NCI-H82 (cell line): ENCODE measurements at regions not wholly inside any gene's neighbourhood (a gene's known extent, or its start where the extent isn't known, plus 50 kb on each side); places are given as distances from the start of the nearest gene placed in this dataset.
"Not testable (repeated sequence)": the region's sequence is repeated elsewhere in the genome, so short reads cannot be mapped to it uniquely, and the experiment has no call there.

Experiments used
- DNase-seq: peaks from one replicate; lab custom pipeline; 2025; lab: John Stamatoyannopoulos, UW

DNA sequence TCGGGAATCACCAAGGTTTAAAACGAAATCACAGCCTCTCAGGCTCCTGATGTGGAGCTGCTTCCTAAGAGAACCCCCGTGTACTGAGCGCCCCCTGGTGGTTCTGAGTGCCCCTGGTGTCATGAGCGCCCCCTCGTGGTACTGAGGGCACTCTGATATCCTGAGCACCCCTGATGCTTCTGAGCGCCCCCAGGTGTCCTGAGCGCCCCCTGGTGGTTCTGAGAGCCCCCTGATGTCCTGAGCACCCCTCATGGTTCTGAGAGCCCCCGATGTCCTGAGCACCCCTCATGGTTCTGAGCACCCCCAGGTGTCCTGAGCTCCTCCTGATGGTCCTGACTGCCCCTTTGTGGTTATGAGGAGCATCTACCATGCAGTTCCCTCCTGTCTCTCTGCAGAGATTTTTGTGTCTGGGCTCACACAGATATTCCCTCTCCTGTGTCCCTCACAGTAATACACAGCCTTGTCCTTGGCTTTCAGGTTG, 1092.1 kb downstream of the TMEM121 start:
- DNase-seq, result peak; percentile 51

DNA sequence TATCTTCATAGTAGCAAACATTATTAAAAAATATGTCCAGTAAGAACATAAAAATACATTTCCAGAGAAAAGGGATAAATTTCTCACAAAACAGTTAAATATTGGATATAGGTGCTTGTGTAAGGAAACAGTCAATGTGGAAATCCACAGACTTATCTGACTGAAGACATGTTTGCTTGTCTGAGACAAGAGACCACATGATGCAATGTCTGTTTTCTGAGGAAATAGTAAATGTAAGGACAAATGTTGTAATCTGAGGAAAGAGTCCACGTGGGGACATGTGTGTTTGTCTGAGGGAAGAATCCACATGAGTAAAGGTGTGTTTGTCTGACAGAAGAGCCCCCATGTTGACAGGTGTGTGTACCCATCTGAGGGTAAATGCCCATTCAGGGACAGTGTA, 1093.2 kb downstream of the TMEM121 start:
- no peak for DNase-seq

DNA sequence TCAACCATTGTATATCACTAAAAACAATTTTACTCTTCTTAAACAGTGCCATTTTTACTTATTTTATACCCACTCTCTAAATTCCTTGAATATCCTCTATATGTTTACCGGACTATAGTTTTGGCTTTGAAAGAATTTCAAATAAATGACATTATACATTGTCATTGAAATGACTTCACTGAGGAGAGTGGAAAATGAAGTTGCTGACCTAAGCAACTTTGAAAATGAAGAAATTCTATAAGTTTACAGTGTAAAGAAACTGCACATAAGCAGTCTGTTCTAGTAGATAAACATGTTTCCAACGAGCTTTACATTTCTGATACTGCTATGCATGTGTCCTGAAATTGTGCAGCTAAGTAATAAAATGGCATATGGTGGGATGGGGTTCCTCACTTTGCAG, 1094.0 kb downstream of the TMEM121 start:
- DNase-seq, result no peak

DNA sequence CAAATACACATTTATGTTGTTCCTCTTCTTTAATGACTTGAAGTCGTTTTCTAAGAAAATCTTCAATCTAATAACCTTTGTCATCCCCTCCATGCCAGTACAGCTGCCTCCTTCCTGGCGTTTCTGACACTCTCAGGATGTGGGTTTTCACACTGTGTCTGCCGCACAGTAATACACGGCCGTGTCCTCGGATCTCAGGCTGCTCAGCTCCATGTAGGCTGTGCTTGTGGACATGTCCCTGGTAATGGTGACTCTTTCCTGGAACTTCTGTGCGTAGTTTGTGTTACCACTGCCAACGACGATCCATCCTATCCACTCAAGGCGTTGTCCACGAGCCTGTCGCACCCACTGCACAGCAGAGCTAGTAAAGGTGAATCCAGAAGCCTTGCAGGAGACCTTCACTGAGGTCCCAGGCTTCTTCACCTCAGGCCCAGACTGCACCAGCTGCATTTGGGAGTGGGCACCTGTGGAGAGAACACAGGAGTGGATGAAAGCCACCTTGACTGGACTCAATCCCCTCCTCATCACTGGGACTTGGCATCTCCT, 1095.9 kb downstream of the TMEM121 start:
- DNase-seq, result no peak

DNA sequence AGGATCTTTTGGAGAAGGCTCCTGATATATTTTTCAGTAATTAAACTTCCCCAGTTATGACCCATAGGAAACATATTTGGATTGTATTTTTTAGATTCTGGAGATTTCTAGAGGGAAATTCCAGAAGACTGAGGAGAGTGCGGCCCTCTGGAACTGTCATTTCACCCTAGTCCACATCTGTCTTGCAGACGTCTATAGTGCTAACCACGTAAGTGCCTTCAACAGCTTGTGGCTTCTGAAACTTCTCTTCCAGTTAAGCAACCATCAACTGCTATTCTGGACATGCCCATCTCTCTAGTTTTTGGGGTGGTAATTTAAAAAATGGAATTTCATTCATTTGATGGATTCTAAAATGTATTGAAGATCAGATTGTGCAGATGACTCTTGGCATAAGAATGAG, 1098.8 kb downstream of the TMEM121 start:
- no peak for DNase-seq

DNA sequence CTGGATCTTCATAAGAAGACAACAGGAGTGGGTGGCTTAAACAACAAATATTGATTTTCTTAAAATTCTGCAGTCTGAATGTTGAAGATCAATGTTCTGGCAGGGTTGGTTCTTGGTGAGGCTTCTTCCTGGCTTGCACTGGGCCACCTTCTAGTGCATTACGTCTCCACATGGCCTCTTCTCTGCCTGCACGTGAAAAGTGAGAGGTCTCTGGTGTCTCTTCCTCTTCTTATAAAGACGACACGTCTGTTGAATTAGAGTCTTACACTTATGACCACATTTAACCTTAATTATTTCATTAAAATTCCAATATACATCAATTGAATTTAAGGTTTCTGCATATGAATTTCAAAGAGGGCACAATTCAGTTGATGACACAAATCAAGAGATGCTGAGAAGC, 1100.1 kb downstream of the TMEM121 start:
- DNase-seq, result not testable (repeated sequence)

DNA sequence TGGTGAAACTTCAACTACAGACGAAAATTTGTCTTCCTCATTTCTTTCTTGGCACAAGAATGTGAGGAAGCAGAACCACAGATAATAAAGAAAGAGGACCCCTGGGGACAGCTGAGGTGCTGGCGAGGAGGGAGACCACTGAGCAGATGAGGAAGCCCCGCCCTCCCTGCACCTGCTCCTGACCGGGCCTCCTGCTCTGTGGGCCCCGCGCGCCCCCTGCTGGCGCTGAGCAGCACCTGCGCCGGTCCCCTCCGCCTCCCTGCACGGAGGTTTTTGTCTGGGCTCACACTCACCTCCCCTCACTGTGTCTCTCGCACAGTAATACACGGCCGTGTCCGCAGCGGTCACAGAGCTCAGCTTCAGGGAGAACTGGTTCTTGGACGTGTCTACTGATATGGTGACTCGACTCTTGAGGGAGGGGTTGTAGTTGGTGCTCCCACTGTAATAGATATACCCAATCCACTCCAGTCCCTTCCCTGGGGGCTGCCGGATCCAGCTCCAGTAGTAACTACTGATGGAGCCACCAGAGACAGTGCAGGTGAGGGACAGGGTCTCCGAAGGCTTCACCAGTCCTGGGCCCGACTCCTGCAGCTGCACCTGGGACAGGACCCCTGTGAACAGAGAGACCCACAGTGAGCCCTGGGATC, 1100.7 kb downstream of the TMEM121 start:
- peak; percentile 46 for DNase-seq

DNA sequence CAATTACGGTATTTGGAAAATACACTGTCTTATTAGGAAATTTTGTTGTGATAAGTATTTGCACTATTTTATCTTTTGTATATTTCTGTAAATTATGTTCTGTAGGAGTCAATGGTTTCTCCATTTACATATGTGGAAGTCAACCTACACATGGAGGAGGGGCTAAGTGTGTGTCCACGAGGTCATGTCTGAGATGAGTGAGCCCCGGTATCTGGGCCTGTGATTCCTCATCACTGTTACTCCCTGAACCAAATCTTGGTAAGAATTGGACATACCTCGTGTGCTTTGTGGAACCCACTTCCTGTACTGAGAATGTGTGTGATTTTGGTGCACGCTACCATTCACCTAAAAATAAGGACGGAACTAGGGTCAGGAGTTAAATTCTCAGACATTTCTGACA, 1105.5 kb downstream of the TMEM121 start:
- no peak for DNase-seq

DNA sequence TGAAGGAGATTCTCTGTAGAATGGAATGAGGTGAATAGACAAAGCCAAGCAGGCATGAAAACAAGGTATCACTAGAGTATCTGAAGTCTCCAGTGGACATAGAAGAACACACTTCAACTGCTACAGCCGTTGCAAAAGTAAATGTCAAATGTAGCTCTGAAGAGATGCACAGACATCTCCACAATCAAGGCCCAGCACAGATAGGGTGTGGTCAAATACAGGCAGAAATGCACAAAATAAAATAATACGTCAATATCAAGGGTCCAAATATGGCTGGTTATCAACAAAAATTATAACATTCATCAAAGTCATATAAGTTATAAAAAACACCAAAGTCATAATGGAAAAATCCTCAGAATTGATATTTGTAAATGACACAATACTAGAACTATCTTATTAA, 1107.3 kb downstream of the TMEM121 start:
- DNase-seq, result no peak

DNA sequence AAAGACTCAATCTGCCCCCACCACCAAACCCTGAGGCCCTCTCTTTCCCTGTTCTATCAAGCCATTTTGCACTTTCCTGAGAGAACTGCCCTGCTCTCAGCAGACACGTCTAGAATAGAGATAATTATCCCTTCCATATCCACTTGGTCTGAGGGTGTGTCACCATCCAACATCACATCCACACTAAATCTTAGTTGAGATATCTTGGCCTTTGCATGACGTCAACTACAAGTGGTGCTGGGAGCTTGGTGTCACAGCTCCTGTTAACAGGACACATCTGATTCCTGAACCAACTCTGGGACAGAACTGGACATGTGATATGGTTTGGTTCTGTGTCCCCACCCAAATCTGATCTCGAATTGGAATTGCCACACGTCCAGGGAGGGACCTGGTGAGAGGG, 1109.2 kb downstream of the TMEM121 start:
- DNase-seq, result no peak

DNA sequence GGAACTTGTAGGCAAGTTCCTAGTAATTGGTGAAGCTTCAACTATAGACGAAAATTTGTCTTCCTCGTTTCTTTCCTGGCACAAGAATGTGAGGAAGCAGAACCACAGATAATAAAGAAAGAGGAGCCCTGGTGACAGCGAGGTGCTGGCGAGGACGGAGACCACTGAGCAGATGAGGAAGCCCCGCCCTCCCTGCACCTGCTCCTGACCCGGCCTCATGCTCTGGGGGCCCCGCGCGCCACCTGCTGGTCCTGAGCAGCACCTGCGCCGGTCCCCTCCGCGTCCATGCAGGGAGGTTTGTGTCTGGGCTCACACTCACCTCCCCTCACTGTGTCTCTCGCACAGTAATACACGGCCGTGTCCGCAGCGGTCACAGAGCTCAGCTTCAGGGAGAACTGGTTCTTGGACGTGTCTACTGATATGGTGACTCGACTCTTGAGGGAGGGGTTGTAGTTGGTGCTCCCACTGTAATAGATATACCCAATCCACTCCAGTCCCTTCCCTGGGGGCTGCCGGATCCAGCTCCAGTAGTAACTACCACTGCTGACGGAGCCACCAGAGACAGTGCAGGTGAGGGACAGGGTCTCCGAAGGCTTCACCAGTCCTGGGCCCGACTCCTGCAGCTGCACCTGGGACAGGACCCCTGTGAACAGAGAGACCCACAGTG, 1112.5 kb downstream of the TMEM121 start:
- peak; percentile 57 for DNase-seq

DNA sequence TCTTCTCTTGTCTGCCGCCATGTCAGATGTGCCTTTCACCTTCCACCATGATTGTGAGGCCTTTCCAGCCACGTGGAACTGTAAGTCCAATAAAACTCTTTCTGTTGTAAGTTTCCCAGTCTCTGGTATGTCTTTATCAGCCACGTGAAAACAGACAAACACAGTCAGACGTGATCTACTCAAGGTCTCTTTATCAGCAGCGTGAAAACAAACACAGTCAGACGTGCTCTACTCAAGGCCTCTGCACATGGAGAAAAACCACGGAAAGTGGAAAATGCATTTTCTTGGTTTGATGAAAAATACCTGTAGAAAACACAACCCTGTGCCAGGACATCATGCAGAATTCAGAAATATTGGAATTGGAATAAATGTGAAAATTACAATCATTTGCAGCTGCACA, 1115.7 kb downstream of the TMEM121 start:
- no peak for DNase-seq

DNA sequence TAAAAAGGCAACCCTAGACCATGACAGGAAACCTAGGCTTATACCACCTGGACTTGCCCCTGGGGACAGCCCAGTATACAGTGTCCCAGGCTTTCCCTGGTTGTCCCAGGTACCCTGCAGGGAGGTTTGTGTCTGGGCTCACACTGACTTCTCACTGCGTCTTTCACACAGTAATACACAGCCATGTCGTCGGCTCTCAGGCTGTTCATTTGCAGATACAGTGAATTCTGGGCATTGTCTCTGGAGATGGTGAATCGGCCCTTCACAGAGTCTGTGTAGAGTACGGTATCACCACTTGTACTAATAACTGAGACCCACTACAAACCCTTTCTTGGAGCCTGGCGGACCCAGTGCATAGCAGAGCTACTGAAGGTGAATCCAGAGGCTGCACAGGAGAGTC, 1116.6 kb downstream of the TMEM121 start:
- DNase-seq, result not testable (repeated sequence)

DNA sequence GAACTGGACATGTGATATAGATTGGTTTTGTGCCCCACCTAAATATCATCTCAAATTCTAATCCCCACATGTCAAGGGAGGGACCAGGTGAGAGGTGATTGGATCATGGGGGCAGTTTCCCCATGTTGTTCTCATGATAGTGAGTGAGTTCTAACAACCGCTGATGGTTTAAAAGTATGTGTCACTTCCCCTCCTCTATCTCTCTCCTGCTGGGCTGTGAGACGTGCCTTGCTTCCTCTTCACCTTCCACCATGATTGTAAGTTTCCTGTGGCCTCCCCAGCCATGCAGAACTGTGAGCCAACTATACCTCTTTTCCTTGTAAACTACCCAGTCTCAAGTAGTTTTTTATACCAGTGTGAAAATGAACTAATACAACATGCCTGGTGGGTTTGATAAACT, 1122.5 kb downstream of the TMEM121 start:
- not testable (repeated sequence) for DNase-seq

DNA sequence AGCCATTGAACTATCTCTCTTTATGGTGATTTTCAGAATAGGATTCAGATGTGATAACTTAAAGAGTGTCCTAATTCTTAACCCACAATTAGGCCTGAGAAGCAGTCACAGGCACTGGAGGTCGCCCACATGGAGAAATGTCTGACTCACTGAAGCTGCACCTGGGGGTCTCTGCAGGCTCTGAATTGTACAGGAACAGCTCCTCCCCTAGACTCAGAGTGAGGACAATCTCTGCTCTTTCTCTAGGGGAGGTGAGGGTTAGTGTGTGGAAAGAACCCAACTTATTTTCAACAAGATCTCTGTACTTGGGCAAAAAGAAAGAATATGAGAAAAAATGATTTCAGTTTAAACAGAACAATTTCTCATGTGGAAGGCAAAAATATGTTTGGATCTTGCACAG, 1124.6 kb downstream of the TMEM121 start:
- DNase-seq, result no peak

DNA sequence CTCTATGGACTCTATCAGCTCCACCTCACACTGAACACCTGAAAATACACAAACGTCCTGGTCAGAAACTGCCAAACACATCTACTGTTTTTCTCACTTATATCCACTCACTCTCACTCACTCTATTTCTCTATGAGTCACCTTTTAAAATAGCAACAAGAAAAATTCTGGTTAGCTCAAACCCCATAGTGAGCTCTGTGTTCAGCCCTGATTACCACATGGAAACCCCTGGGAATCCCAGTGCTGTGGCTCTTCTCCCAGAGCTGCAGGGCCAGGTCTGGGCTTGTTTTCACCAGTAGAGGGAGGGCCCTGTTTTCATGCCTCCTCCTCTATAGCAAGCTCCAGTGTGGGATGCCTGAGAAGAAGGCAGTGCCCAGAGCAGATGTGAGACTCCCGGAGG, 1126.1 kb downstream of the TMEM121 start:
- DNase-seq, result no peak

DNA sequence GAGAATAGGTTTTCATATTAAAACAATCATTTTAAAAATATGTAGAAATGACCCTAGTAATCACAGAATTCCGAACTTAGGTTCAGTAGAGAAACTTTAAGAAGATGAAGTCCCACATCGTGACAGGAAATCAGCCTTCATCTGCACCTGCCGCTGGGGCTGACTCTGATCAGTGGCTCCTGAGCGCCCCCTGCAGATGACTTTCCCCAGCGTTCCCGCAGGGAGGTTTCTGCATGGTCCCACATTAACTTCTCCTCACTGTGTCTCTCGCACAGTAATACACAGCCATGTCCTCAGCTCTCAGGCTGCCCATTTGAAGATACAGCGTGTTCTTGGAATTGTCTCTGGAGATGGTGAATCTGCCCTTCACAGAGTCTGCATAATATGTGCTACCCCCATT, 1131.1 kb downstream of the TMEM121 start:
- no peak for DNase-seq

DNA sequence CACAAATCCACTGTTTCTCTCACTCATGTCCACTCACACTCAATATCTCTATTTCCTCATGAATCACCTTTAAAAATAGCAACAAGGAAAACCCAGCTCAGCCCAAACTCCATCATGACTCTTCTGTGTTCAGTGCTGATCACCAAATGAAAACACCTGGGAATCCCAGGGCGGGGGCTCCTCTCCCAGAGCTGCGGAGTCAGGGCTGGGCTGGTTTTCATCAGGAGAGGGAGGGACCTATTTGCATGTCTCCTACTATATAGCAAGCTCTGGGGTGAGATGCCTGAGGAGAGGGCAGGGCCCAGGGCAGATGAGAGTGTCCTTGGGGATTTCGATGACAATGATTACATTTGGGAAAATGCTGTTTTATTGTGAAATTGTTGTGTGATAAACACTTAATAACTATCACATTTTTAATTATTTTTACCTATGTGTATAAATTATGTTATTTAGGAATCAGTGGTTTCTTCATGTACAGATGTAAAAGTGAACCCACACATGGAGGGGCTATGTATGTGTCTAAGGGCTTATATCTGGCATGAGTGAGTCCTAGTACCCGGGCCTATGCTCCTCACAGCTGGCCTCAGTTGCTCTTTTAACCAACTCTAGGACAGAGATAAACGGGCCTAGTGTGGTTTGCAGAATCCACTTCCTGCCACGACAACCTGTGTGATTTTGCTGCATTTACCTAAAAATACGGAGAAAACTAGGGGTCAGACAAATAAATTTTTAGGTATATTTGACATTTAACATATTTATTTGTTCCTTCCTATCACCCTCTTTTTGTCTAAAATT, 1131.9 kb downstream of the TMEM121 start:
- DNase-seq, result not testable (repeated sequence)

DNA sequence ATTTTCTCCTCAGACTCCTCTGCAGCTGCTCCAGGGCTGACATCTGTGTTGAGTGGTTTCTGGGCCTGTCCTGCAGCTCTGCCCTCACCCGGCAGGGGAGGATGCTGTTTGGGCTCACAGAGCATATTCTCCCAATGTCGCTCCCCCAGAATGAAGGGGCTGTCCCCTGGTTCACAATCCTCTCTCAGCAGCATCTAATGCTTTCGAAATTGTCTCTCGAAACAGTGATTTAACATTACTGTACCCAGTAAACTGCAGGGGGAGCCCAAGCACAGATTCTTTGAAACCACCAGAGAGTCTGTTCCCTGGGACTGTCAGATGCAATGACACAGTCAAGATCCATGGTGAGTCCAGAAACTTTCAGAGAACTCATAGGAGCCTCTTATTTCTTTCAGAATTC, 1135.2 kb downstream of the TMEM121 start:
- peak; percentile 54 for DNase-seq

DNA sequence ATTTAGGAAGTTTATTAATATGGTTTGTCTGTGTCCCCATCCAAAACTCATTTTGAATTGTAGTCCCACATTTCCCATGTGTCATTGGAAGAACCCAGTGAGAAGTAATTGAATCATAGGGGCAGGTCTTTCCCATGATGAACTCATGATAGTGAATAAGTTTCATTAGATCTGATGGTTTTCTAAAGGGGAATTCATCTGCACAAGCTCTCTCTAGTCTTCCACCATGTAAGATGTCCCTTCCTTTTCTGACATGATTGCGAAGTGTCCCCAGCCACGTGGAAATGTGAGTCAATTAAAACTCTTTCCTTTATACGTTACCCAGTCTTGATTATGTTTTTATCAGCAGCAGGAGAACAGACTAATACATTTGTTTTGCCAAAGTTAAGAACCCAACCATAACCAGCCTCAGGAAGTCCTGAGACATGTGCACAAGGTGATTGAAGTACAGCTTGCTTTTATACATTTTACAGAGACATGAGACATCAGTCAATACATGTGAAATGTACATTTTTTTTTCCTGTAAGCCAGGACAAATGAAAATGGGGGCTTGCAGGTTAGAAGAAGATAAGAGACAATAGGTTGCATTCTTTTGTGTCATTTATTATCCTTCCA, 1136.7 kb downstream of the TMEM121 start:
- no peak for DNase-seq

DNA sequence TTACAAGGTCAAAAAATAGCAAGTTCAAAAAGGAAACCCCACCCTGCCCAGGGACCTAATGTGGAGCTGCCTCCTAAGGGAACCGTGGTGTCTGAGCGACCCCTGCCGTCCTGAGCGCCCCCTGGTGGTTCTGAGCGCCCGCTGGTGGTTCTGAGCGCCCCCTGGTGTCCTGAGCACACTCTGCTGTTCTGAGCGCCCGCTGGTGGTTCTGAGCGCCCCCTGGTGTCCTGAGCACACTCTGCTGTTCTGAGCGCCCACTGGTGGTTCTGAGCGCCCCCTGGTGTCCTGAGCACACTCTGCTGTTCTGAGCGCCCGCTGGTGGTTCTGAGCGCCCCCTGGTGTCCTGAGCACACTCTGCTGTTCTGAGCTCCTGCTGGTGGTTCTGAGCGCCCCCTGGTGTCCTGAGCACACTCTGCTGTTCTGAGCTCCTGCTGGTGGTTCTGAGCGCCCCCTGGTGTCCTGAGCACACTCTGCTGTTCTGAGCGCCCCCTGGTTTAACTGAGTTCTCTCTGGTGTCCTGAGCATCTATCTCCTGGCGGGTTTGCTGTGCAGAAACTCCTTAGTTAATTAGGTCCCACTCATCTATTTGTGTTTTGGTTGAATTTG, 1137.5 kb downstream of the TMEM121 start:
- not testable (repeated sequence) for DNase-seq

DNA sequence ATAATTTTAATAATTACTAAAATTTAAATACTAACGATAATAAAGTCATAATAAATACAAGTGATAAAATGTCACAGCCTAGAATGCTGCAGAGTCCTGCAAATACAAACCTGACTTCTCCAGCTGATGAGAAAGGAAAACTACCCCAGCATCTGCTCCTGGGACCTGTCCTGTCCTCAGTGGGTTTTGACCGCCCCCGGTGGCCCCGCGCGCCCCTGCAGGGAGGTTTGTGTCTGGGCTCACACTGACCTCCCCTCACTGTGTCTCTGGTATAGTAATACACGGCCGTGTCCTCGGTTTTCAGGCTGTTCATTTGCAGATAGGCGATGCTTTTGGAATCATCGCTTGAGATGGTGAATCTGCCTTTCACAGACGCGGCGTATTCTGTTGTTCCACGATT, 1139.4 kb downstream of the TMEM121 start:
- no peak for DNase-seq
